GM23248 (cell line): ENCODE measurements at regions not wholly inside any gene's neighbourhood (a gene's known extent, or its start where the extent isn't known, plus 50 kb on each side); places are given as distances from the start of the nearest gene placed in this dataset.
"Not testable (repeated sequence)": the region's sequence is repeated elsewhere in the genome, so short reads cannot be mapped to it uniquely, and the experiment has no call there.

Experiments
- DNase-seq: peaks from one replicate; pipeline ENCODE4 v3.0.0-alpha.2; 2015
- H2AFZ ChIP-seq: fragments of 200-600 bp; sonication (generic); 2 replicates; pipeline ENCODE4 v1.6.1; 2016; ENCODE audit warnings: antibody characterized with exemption
- H3F3A ChIP-seq: fragments of 200-600 bp; sonication (generic); 2 replicates; pipeline ENCODE4 v1.6.1; 2016; ENCODE audit warnings: mild to moderate bottlenecking, antibody characterized with exemption, mixed run types; ENCODE audit not compliant: insufficient read depth
- H3K27ac ChIP-seq: fragments of 200-600 bp; sonication (generic); 2 replicates; pipeline ENCODE4 v1.5.1; 2016; ENCODE audit warnings: mild to moderate bottlenecking
- H3K27me3 ChIP-seq: fragments of 200-600 bp; sonication (generic); replicated peaks from 2 replicates; pipeline ENCODE4 v1.6.1; 2016; ENCODE audit warnings: mild to moderate bottlenecking; ENCODE audit not compliant: insufficient read depth
- H3K36me3 ChIP-seq: fragments of 200-600 bp; sonication (generic); 2 replicates; pipeline ENCODE4 v1.6.1; 2016; ENCODE audit warnings: low read depth, mild to moderate bottlenecking
- H3K4me1 ChIP-seq: fragments of 200-600 bp; sonication (generic); 2 replicates; pipeline ENCODE4 v1.6.1; 2016; ENCODE audit warnings: mild to moderate bottlenecking; ENCODE audit not compliant: insufficient read depth
- H3K4me2 ChIP-seq: fragments of 200-600 bp; sonication (generic); one replicate; pipeline ENCODE4 v1.6.1; 2016; ENCODE audit warnings: mild to moderate bottlenecking; ENCODE audit not compliant: unreplicated experiment
- H3K4me3 ChIP-seq: fragments of 200-600 bp; sonication (generic); 2 replicates; pipeline ENCODE4 v1.5.1; 2016; ENCODE audit warnings: mild to moderate bottlenecking
- H3K79me2 ChIP-seq: fragments of 200-600 bp; sonication (generic); 2 replicates; pipeline ENCODE4 v1.6.1; 2016; ENCODE audit warnings: mild to moderate bottlenecking; ENCODE audit not compliant: insufficient read depth
- H3K9ac ChIP-seq: fragments of 200-600 bp; sonication (generic); 2 replicates; pipeline ENCODE4 v1.6.1; 2016; ENCODE audit warnings: mild to moderate bottlenecking
- H3K9me2 ChIP-seq: fragments of 200-600 bp; sonication (generic); 2 replicates; pipeline ENCODE4 v1.6.1; 2016; ENCODE audit warnings: mixed run types, mild to moderate bottlenecking, moderate library complexity; ENCODE audit not compliant: insufficient read depth
- H3K9me3 ChIP-seq: fragments of 200-600 bp; sonication (generic); one replicate; pipeline ENCODE4 v1.6.1; 2017; ENCODE audit warnings: low read depth
- H4K20me1 ChIP-seq: fragments of 200-600 bp; sonication (generic); 2 replicates; pipeline ENCODE4 v1.6.0; 2016; ENCODE audit not compliant: insufficient read depth
- EZH2 ChIP-seq: fragments of 200-600 bp; sonication (generic); IDR thresholded peaks from 2 replicates; pipeline ENCODE4 v1.6.1; 2018; ENCODE audit warnings: antibody characterized with exemption, mild to moderate bottlenecking; ENCODE audit not compliant: insufficient read depth, poor library complexity, severe bottlenecking
- EZH2phosphoT487 ChIP-seq: fragments of 200-600 bp; sonication (generic); IDR thresholded peaks from 2 replicates; pipeline ENCODE4 v1.6.1; 2018; ENCODE audit warnings: antibody characterized with exemption, moderate library complexity, mild to moderate bottlenecking, low read depth; ENCODE audit not compliant: insufficient read depth
- WGBS, 2 experiments: methylation state at CpG; one replicate each; pipeline ENCODE4 v1.1.6; 2015 to 2017; ENCODE audit warnings: low lambda C conversion rate in 2 of 2, low coverage in 1 of 2; ENCODE audit errors: missing lambda C conversion rate in 2 of 2; 5-methylcytosine and 5-hydroxymethylcytosine counted together
- in situ Hi-C: fragments of 300-500 bp; cut with MboI; formaldehyde crosslinking; loops from 2 replicates; pipeline ENCODE4 v1.15.0; 2020

DNA sequence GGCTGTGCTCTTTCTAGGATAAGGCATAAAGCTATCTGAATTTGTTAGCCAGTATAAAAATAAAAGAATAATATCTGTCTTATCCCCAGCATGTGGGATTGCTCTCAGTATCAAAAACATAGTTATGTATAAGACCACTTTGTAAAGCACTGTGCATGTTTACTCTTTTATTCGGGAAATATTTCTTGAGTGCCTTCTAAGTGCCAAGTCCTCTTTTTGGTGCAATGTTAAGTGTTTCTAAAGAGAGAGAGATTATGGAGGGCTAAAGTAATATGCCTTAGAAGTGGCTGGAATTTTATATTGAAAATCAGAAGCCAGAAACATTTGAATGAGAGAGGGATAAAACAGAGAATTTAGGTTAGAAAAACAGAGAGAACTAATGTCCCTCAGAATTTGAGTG is 212.0 kb downstream of the ALG10B start:
- WGBS, 2 experiments: 14 to 16% methylated on average over 1 of the region's 1 CpG
- H3K27me3 ChIP-seq: no peaks in the 10 kb centered on the region
- H3F3A ChIP-seq: no peaks in the 10 kb centered on the region

DNA sequence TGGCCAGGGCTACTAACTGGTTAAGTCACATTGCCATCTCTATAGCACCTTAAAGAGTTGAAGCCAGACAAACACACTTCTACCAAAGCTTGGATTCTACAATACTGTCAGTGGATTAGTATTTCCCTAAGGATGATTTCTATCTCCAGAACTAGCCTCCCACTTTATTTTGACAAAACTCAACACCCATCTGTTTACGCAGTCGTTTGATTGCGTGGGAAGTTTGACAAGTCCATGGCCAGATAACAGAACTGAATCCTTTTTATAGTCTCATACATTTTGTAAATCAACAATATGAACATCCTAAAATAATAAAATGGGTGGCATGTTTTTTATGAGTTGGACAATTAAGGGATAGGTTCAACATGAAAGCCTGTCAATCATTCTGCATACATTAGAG is 212.7 kb downstream of the ALG10B start:
- H3F3A ChIP-seq, H3K79me2 ChIP-seq, H2AFZ ChIP-seq, H3K4me1 ChIP-seq, H4K20me1 ChIP-seq, H3K4me2 ChIP-seq, H3K9me3 ChIP-seq, in situ Hi-C loops, DNase-seq, H3K4me3 ChIP-seq, H3K27ac ChIP-seq, H3K36me3 ChIP-seq, H3K27me3 ChIP-seq, H3K9me2 ChIP-seq, H3K9ac ChIP-seq: not testable (repeated sequence)
- 57 to 68% methylated on average over 3 of the region's 3 CpGs for WGBS, 2 experiments

More for the DNA sequence above, 212.0 kb downstream of the ALG10B start:
- Histone ChIP-seq H3K4me3 (no peak overlapping the region), H3K4me2 (no peak overlapping the region), H2AFZ (no peak overlapping the region), H3K79me2 (no peaks in the 10 kb centered on the region), H3K27ac (no peak overlapping the region), H3K9ac (no peak overlapping the region), H3K36me3 (no peaks in the 10 kb centered on the region), H3K4me1 (no peaks in the 10 kb centered on the region), H4K20me1 (no peaks in the 10 kb centered on the region), H3K9me3 (no peaks in the 10 kb centered on the region), H3K9me2 (no peaks in the 10 kb centered on the region)
- TF ChIP-seq EZH2phosphoT487: no peak
- TF ChIP-seq EZH2: no peak
- in situ Hi-C loops: no loop called here
- DNase-seq: no peak

DNA sequence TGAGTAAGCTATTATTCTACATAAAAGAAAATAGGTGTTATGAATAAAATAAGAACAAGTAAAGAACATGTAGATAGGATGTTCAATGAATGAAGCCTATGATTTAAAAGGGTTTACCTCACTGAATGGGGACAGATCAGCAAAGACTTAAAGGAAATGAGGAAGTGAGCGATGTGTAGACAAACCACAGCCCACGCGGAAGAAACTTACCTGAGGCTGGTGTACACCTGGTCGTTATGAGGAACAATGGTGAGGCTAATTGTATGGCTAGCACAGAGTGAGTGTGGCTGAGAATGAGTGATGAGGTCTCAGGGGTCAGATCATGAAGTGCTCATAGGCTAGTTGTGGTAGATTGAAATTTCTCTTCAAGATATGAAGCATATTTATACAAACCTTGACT is 221.7 kb downstream of the ALG10B start:
- TF ChIP-seq EZH2phosphoT487 (no peak), EZH2 (no peak)
- H3K4me1 ChIP-seq: no peaks in the 10 kb centered on the region
- H3K79me2 ChIP-seq: no peaks in the 10 kb centered on the region
- H3K27me3 ChIP-seq: no peaks in the 10 kb centered on the region
- no peaks in the 10 kb centered on the region for H3K36me3 ChIP-seq
- no peaks in the 10 kb centered on the region for H4K20me1 ChIP-seq
- in situ Hi-C loops: no loop called here
- 31 to 38% methylated on average over 4 of the region's 4 CpGs for WGBS, 2 experiments
- no peak overlapping the region for H3K4me3 ChIP-seq
- H3K9me2 ChIP-seq: no peaks in the 10 kb centered on the region
- no peak overlapping the region for H3K9ac ChIP-seq
- no peak overlapping the region for H2AFZ ChIP-seq
- H3K9me3 ChIP-seq: no peaks in the 10 kb centered on the region
- no peaks in the 10 kb centered on the region for H3F3A ChIP-seq
- H3K27ac ChIP-seq: no peak overlapping the region
- no peak for DNase-seq
- no peak overlapping the region for H3K4me2 ChIP-seq

- in situ Hi-C loops: no loop called here
- Histone ChIP-seq H3K36me3 (no peaks in the 10 kb centered on the region), H3F3A (no peaks in the 10 kb centered on the region), H4K20me1 (no peaks in the 10 kb centered on the region), H3K9me2 (no peaks in the 10 kb centered on the region), H2AFZ (no peak overlapping the region), H3K9ac (no peak overlapping the region), H3K4me3 (no peak overlapping the region), H3K27ac (no peak overlapping the region), H3K4me1 (no peaks in the 10 kb centered on the region), H3K27me3 (no peaks in the 10 kb centered on the region), H3K4me2 (no peak overlapping the region), H3K9me3 (no peaks in the 10 kb centered on the region), H3K79me2 (no peaks in the 10 kb centered on the region)
- DNase-seq: no peak
- TF ChIP-seq EZH2phosphoT487 (no peak), EZH2 (no peak)
- 0 to 9% methylated on average over 1 of the region's 1 CpG for WGBS, 2 experiments
Observed at GRCh38 chr12:38540156-38540555, 223.6 kb downstream of the ALG10B start.

- H3K4me1 ChIP-seq: no peaks in the 10 kb centered on the region
- H3K9me3 ChIP-seq: no peaks in the 10 kb centered on the region
Observed at GRCh38 chr12:38541849-38542248, 225.3 kb downstream of the ALG10B start.

More at GRCh38 chr12:38541849-38542248, 225.3 kb downstream of the ALG10B start:
- Histone ChIP-seq H3F3A (no peaks in the 10 kb centered on the region), H3K36me3 (no peaks in the 10 kb centered on the region), H3K4me2 (no peak overlapping the region), H3K27me3 (no peaks in the 10 kb centered on the region), H3K9me2 (no peaks in the 10 kb centered on the region), H3K9ac (no peak overlapping the region), H4K20me1 (no peaks in the 10 kb centered on the region), H3K27ac (no peak overlapping the region), H3K4me3 (no peak overlapping the region), H2AFZ (no peak overlapping the region), H3K79me2 (no peaks in the 10 kb centered on the region)
- DNase-seq: no peak
- in situ Hi-C loops: no loop called here
- TF ChIP-seq EZH2phosphoT487 (no peak), EZH2 (no peak)
